Smooth muscle cell (in vitro differentiated cells): ENCODE measurements at regions not wholly inside any gene's neighbourhood (a gene's known extent, or its start where the extent isn't known, plus 50 kb on each side); places are given as distances from the start of the nearest gene placed in this dataset.

Source experiments
- DNase-seq: peaks from one replicate; lab custom pipeline; 2025; ENCODE audit not compliant: unreplicated experiment; lab: John Stamatoyannopoulos, UW
- H2AFZ ChIP-seq: fragments of 200-600 bp; sonication (generic); 2 replicates; pipeline ENCODE4 v1.6.0; 2016; ENCODE audit warnings: antibody characterized with exemption, low read depth, mild to moderate bottlenecking
- H3F3A ChIP-seq: fragments of 200-600 bp; sonication (generic); 2 replicates; pipeline ENCODE4 v1.6.0; 2017; ENCODE audit warnings: antibody characterized with exemption, low read depth
- H3K27ac ChIP-seq: fragments of 200-600 bp; sonication (generic); 2 replicates; pipeline ENCODE4 v1.5.1; 2016; ENCODE audit warnings: low read depth, mild to moderate bottlenecking
- H3K27me3 ChIP-seq: fragments of 200-600 bp; sonication (generic); 2 replicates; pipeline ENCODE4 v1.6.1; 2016; ENCODE audit warnings: low read depth, mild to moderate bottlenecking
- H3K36me3 ChIP-seq: fragments of 200-600 bp; sonication (generic); 2 replicates; pipeline ENCODE4 v1.5.1; 2016; ENCODE audit warnings: low read depth
- H3K4me1 ChIP-seq: fragments of 200-600 bp; sonication (generic); 2 replicates; pipeline ENCODE4 v1.5.1; 2016; ENCODE audit warnings: low read depth
- H3K4me2 ChIP-seq: fragments of 200-600 bp; sonication (generic); 2 replicates; pipeline ENCODE4 v1.6.0; 2016; ENCODE audit warnings: mild to moderate bottlenecking
- H3K4me3 ChIP-seq: fragments of 200-600 bp; sonication (generic); 2 replicates; pipeline ENCODE4 v1.5.1; 2016; ENCODE audit warnings: mild to moderate bottlenecking
- H3K79me2 ChIP-seq: fragments of 200-600 bp; sonication (generic); 2 replicates; pipeline ENCODE4 v1.6.0; 2016; ENCODE audit warnings: low read depth, mild to moderate bottlenecking
- H3K9ac ChIP-seq: fragments of 200-600 bp; sonication (generic); 2 replicates; pipeline ENCODE4 v1.6.0; 2016; ENCODE audit warnings: low read depth
- H3K9me3 ChIP-seq: fragments of 200-600 bp; sonication (generic); replicated peaks from 2 replicates; pipeline ENCODE4 v1.5.1; 2016; ENCODE audit warnings: low read depth
- H4K20me1 ChIP-seq: fragments of 200-600 bp; sonication (generic); 2 replicates; pipeline ENCODE4 v1.6.0; 2016; ENCODE audit warnings: low read depth
- CTCF ChIP-seq: fragments of 200-600 bp; sonication (generic); IDR thresholded peaks from 2 replicates; pipeline ENCODE4 v1.5.1; 2017; ENCODE audit warnings: borderline replicate concordance, mild to moderate bottlenecking, antibody characterized with exemption; ENCODE audit not compliant: insufficient read depth, poor library complexity, severe bottlenecking
- WGBS: methylation state at CpG from one replicate; pipeline ENCODE4 v1.1.7; 2016; ENCODE audit warnings: low lambda C conversion rate; 5-methylcytosine and 5-hydroxymethylcytosine counted together

GRCh38 chr3:159447841-159448240 lies 540.8 kb upstream of the IL12A start:
- no peak overlapping the region for H3K9ac ChIP-seq
- H3K4me3 ChIP-seq, result no peak overlapping the region
- no peak overlapping the region for H3K4me2 ChIP-seq
- TF ChIP-seq CTCF, result no peak
- 75% methylated on average over 3 of the region's 3 CpGs for WGBS
- no peak for DNase-seq
- H2AFZ ChIP-seq, result no peak overlapping the region
- no peaks in the 10 kb centered on the region for H4K20me1 ChIP-seq
- no peaks in the 10 kb centered on the region for H3K27me3 ChIP-seq
- H3K27ac ChIP-seq, result no peak overlapping the region
- H3K9me3 ChIP-seq, result no peaks in the 10 kb centered on the region
- H3K79me2 ChIP-seq, result no peaks in the 10 kb centered on the region
- H3K36me3 ChIP-seq, result no peaks in the 10 kb centered on the region
- H3F3A ChIP-seq, result no peaks in the 10 kb centered on the region
- no peaks in the 10 kb centered on the region for H3K4me1 ChIP-seq

DNA sequence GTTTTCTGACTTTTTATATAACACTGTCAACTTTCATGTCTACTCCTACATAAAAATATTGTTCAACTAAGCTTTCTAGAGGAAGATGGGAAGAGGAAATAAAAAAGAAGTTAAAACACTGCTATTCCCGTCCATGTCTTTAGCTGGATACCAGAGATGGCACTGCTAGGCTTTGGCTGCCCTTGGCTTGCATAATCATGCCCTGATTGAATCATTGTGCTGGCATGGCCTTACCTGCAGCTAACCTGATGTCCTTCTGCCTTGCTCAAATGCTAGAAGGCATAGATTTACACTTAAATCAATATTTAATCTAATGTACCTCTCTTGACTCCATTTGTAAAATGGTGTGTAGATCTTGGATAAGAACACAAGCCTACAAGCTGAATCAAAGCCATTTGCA lies 539.7 kb upstream of the IL12A start:
- Histone ChIP-seq H3K4me2 (no peak overlapping the region), H3K9ac (no peak overlapping the region), H3F3A (no peaks in the 10 kb centered on the region), H3K9me3 (no peaks in the 10 kb centered on the region), H3K79me2 (no peaks in the 10 kb centered on the region), H3K36me3 (no peaks in the 10 kb centered on the region), H3K27ac (no peak overlapping the region), H3K27me3 (no peaks in the 10 kb centered on the region), H4K20me1 (no peaks in the 10 kb centered on the region), H3K4me1 (no peaks in the 10 kb centered on the region), H2AFZ (no peak overlapping the region), H3K4me3 (no peak overlapping the region)
- no peak for DNase-seq
- 90% methylated on average over 1 of the region's 1 CpG for WGBS
- no peak for TF ChIP-seq CTCF

GRCh38 chr3:159451067-159451466 lies 537.6 kb upstream of the IL12A start:
- 88% methylated on average over 3 of the region's 3 CpGs for WGBS
- H3K27me3 ChIP-seq, result no peaks in the 10 kb centered on the region
- TF ChIP-seq CTCF, result no peak
- no peaks in the 10 kb centered on the region for H3K79me2 ChIP-seq
- H3K9me3 ChIP-seq, result no peaks in the 10 kb centered on the region
- H4K20me1 ChIP-seq, result no peaks in the 10 kb centered on the region
- H2AFZ ChIP-seq, result no peak overlapping the region
- H3K4me1 ChIP-seq, result no peaks in the 10 kb centered on the region
- no peaks in the 10 kb centered on the region for H3F3A ChIP-seq
- no peaks in the 10 kb centered on the region for H3K36me3 ChIP-seq
- H3K27ac ChIP-seq, result no peak overlapping the region
- DNase-seq, result no peak
- no peak overlapping the region for H3K9ac ChIP-seq
- no peak overlapping the region for H3K4me3 ChIP-seq
- no peak overlapping the region for H3K4me2 ChIP-seq

GRCh38 chr3:159451482-159451881 lies 537.2 kb upstream of the IL12A start:
- no peak for TF ChIP-seq CTCF
- no peak overlapping the region for H2AFZ ChIP-seq
- H3K27me3 ChIP-seq, result no peaks in the 10 kb centered on the region
- no peak overlapping the region for H3K9ac ChIP-seq
- H3K4me3 ChIP-seq, result no peak overlapping the region
- no peaks in the 10 kb centered on the region for H3K36me3 ChIP-seq
- H3K4me2 ChIP-seq, result no peak overlapping the region
- no peaks in the 10 kb centered on the region for H3F3A ChIP-seq
- no peaks in the 10 kb centered on the region for H4K20me1 ChIP-seq
- no peaks in the 10 kb centered on the region for H3K4me1 ChIP-seq
- H3K79me2 ChIP-seq, result no peaks in the 10 kb centered on the region
- no peaks in the 10 kb centered on the region for H3K9me3 ChIP-seq
- H3K27ac ChIP-seq, result no peak overlapping the region
- WGBS, result 74% methylated on average over 1 of the region's 1 CpG
- DNase-seq, result no peak
